ENCODE measurements at regions not wholly inside any gene's neighbourhood (a gene's known extent, or its start where the extent isn't known, plus 50 kb on each side); places are given as distances from the start of the nearest gene placed in this dataset.

DNA sequence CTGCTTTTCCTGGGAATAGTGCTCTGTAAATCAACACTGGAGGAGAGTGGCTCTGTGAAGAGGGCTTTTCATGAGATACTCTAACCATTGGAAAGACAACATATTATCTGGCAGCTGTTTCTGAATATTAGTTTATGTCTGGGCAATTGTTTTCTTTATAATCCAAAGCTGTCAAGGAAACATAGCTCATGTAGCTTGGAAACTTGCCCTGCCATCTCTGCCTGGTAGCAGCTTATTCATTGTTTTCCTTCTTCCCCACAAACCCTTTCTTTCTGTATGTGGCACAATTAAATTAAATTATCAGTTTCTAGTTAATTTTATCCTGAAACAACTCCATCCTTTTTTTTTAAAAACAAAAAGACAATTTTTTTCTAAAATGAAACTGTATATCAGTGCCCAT, 160.0 kb downstream of the EDEM1 start:
- Histone ChIP-seq H4K20me1 (replicated peaks; ENCODE audit: control insufficient read depth, extremely low read depth, insufficient read depth, low read length) (no peaks in the 10 kb centered on the region), H3K9me1 (replicated peaks; ENCODE audit: control insufficient read depth, extremely low read depth, insufficient read depth, low read length) (no peaks in the 10 kb centered on the region), H3K9me3 (replicated peaks; ENCODE audit: control insufficient read depth, insufficient read depth, low read length) (no peaks in the 10 kb centered on the region), H3K4me2 (ENCODE audit: insufficient read depth, low read length) (no peak overlapping the region), H3K4me3 (replicated peaks in 1 of 3; ENCODE audit: insufficient read depth in 1 of 3, low read depth in 1 of 3, low read length in 3 of 3) (no peak overlapping the region), H3K36me3 (ENCODE audit: control insufficient read depth in 2 of 2, extremely low read depth in 1 of 2, insufficient read depth in 2 of 2, low read length in 2 of 2) (no peaks in the 10 kb centered on the region), H2AFZ (ENCODE audit: low read depth, low read length) (no peak overlapping the region), H3K27me3 (ENCODE audit: control insufficient read depth in 2 of 2, insufficient read depth in 2 of 2, low read length in 2 of 2) (no peaks in the 10 kb centered on the region), H3K4me1 (ENCODE audit: control insufficient read depth, extremely low read depth, insufficient read depth, low read length) (no peaks in the 10 kb centered on the region), H3K79me2 (ENCODE audit: control insufficient read depth, insufficient read depth, low read length) (no peaks in the 10 kb centered on the region), H3K27ac (ENCODE audit: insufficient read depth, low read depth, low read length) (no peak overlapping the region), H3K9ac (replicated peaks; ENCODE audit: extremely low read depth, insufficient read depth, low read length) (no peak overlapping the region)
- dilution Hi-C loops (cut with MboI; ENCODE audit: extremely low pct_ligation_motif_present, low sequenced_read_pairs) (no loop called here), intact Hi-C loops (cut with micrococcal nuclease) (no loop called here)
- CTCF ChIA-PET, result interaction anchor here (1.3 kb wide), 1 partner anchor 8 kb away, joined by 3 read pairs; no protein-coding TSS in a partner anchor
- DNase-seq (ENCODE audit: low read depth, low spot score) (no peak), FAIRE-seq (no peak)
- BruUV-seq (replicated peaks), result no TSS peak
- no peak for TF ChIP-seq JUN (IDR thresholded peaks at IDR 0.05; ENCODE audit: borderline replicate concordance, insufficient read depth, insufficient read length, low read depth)
- TF ChIP-seq POLR2A (IDR thresholded peaks at IDR 0.05; ENCODE audit: low read depth, low read length), result no peak
- TF ChIP-seq, protein P1, sequence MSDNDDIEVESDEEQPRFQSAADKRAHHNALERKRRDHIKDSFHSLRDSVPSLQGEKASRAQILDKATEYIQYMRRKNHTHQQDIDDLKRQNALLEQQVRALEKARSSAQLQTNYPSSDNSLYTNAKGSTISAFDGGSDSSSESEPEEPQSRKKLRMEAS (IDR thresholded peaks at IDR 0.05; ENCODE audit: insufficient read depth, insufficient read length), result no peak
- TF ChIP-seq POLR2AphosphoS5 (IDR thresholded peaks at IDR 0.05; ENCODE audit: insufficient read depth, low read depth, low read length), result no peak
- TF ChIP-seq, protein P2, sequence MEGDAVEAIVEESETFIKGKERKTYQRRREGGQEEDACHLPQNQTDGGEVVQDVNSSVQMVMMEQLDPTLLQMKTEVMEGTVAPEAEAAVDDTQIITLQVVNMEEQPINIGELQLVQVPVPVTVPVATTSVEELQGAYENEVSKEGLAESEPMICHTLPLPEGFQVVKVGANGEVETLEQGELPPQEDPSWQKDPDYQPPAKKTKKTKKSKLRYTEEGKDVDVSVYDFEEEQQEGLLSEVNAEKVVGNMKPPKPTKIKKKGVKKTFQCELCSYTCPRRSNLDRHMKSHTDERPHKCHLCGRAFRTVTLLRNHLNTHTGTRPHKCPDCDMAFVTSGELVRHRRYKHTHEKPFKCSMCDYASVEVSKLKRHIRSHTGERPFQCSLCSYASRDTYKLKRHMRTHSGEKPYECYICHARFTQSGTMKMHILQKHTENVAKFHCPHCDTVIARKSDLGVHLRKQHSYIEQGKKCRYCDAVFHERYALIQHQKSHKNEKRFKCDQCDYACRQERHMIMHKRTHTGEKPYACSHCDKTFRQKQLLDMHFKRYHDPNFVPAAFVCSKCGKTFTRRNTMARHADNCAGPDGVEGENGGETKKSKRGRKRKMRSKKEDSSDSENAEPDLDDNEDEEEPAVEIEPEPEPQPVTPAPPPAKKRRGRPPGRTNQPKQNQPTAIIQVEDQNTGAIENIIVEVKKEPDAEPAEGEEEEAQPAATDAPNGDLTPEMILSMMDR (IDR thresholded peaks at IDR 0.05; ENCODE audit: extremely low read depth in 1 of 2, insufficient read depth in 1 of 2, low read depth in 1 of 2, low read length in 2 of 2), result no peak
- no peak for TF ChIP-seq FOS (IDR thresholded peaks at IDR 0.05; ENCODE audit: borderline replicate concordance, insufficient read depth, low read length)
- TF ChIP-seq GATA2 (IDR thresholded peaks at IDR 0.05; ENCODE audit: insufficient read depth, insufficient read length, low read depth, low read length), result no peak
- TF ChIP-seq EZH2 (IDR thresholded peaks at IDR 0.05; ENCODE audit: borderline replicate concordance, low read depth, low read length, severe bottlenecking), result no peak
- TF ChIP-seq MYC (IDR thresholded peaks at IDR 0.05; ENCODE audit: low read depth, low read length), result no peak
- POLR2A ChIA-PET, result no interaction called here

All from endothelial cell of umbilical vein (primary cell).